HEK293 (cell line): ENCODE measurements at regions not wholly inside any gene's neighbourhood (a gene's known extent, or its start where the extent isn't known, plus 50 kb on each side); places are given as distances from the start of the nearest gene placed in this dataset.

ENCODE experiments used
- CTCF ChIA-PET: fragments of 350-600 bp; formaldehyde crosslinking; extraction: SDS; loops from one replicate; lab custom pipeline; 2021; ENCODE audit warnings: antibody characterized with exemption; lab: Yijun Ruan, JAX
- POLR2A ChIA-PET: fragments of 300-600 bp; formaldehyde crosslinking; extraction: SDS; loops from one replicate; lab custom pipeline; 2020; ENCODE audit warnings: antibody characterized with exemption, inconsistent platforms; lab: Yijun Ruan, JAX
- H3K27ac ChIP-seq: fragments of 200-500 bp; sonication (Bioruptor generic); 2 replicates; pipeline ENCODE4 v1.5.1; 2014; ENCODE audit warnings: low read depth, low read length, control low read depth, inconsistent platforms; ENCODE audit errors: extremely low read depth
- H3K36me3 ChIP-seq, 2 experiments: fragments of 200-500 bp in 1 of 2; sonication (Bioruptor generic) in 1 of 2; 1 replicate in 1 of 2; 2 replicates in 1 of 2; pipeline ENCODE4 v1.5.1; 2014 to 2017; ENCODE audit warnings: inconsistent platforms in 2 of 2, low read length in 2 of 2; ENCODE audit not compliant: control insufficient read depth in 2 of 2, insufficient read depth in 1 of 2
- H3K4me1 ChIP-seq: fragments of 200-500 bp; sonication (Bioruptor generic); 2 replicates; pipeline ENCODE4 v1.5.1; 2014; ENCODE audit warnings: mild to moderate bottlenecking, low read length, inconsistent platforms; ENCODE audit not compliant: control insufficient read depth, insufficient read depth
- H3K4me3 ChIP-seq: 2 replicates; pipeline ENCODE4 v1.5.1; 2011; ENCODE audit warnings: low read depth, mild to moderate bottlenecking, control low read depth, low read length, moderate library complexity
- H3K9me3 ChIP-seq: fragments of 200-500 bp; sonication (Bioruptor generic); 2 replicates; pipeline ENCODE4 v1.5.1; 2014; ENCODE audit warnings: low read depth, low read length, inconsistent platforms; ENCODE audit not compliant: control insufficient read depth, insufficient read depth
- GLI2 ChIP-seq: fragments of 450-650 bp; formaldehyde crosslinking; IDR thresholded peaks from 2 replicates; pipeline ENCODE4; 2017; ENCODE audit warnings: missing biosample characterization, missing genetic modification characterization, low read depth, borderline replicate concordance
- KLF8 ChIP-seq: fragments of 450-650 bp; formaldehyde crosslinking; IDR thresholded peaks from 2 replicates; pipeline ENCODE4 v1.5.1; 2016; ENCODE audit warnings: missing biosample characterization, missing genetic modification characterization
- ZBTB17 ChIP-seq: fragments of 450-650 bp; formaldehyde crosslinking; IDR thresholded peaks from 2 replicates; pipeline ENCODE4 v1.5.1; 2016; ENCODE audit warnings: missing biosample characterization, missing genetic modification characterization
- ZBTB20 ChIP-seq: fragments of 450-650 bp; formaldehyde crosslinking; IDR thresholded peaks from 2 replicates; pipeline ENCODE4 v1.5.1; 2016; ENCODE audit warnings: missing biosample characterization, missing genetic modification characterization
- ZBTB48 ChIP-seq: fragments of 450-650 bp; formaldehyde crosslinking; IDR thresholded peaks from 2 replicates; pipeline ENCODE4 v1.5.1; 2016; ENCODE audit warnings: missing biosample characterization, missing genetic modification characterization
- ZNF114 ChIP-seq: fragments of 450-650 bp; formaldehyde crosslinking; IDR thresholded peaks from 2 replicates; pipeline ENCODE4 v1.5.0; 2017; ENCODE audit warnings: missing biosample characterization, missing genetic modification characterization
- ZNF146 ChIP-seq: fragments of 450-650 bp; formaldehyde crosslinking; IDR thresholded peaks from 2 replicates; pipeline ENCODE4 v1.5.1; 2016; ENCODE audit warnings: missing biosample characterization, missing genetic modification characterization
- ZNF223 ChIP-seq: fragments of 450-650 bp; formaldehyde crosslinking; IDR thresholded peaks from 2 replicates; pipeline ENCODE4 v1.5.1; 2016; ENCODE audit warnings: missing biosample characterization, missing genetic modification characterization
- ZNF23 ChIP-seq: fragments of 450-650 bp; formaldehyde crosslinking; IDR thresholded peaks from 2 replicates; pipeline ENCODE4 v1.5.1; 2016; ENCODE audit warnings: missing biosample characterization, missing genetic modification characterization, borderline replicate concordance
- ZNF292 ChIP-seq: fragments of 450-650 bp; formaldehyde crosslinking; IDR thresholded peaks from 2 replicates; pipeline ENCODE4 v1.5.1; 2016; ENCODE audit warnings: low read depth, missing biosample characterization, missing genetic modification characterization, borderline replicate concordance
- ZNF501 ChIP-seq: fragments of 450-650 bp; formaldehyde crosslinking; IDR thresholded peaks from 2 replicates; pipeline ENCODE4 v1.5.1; 2016; ENCODE audit warnings: missing biosample characterization, missing genetic modification characterization
- ZNF521 ChIP-seq: fragments of 450-650 bp; formaldehyde crosslinking; IDR thresholded peaks from 2 replicates; pipeline ENCODE4 v1.5.1; 2017; ENCODE audit warnings: missing biosample characterization, mild to moderate bottlenecking, missing genetic modification characterization
- ZNF555 ChIP-seq: fragments of 450-650 bp; formaldehyde crosslinking; conservative IDR thresholded peaks from 2 replicates; pipeline ENCODE4 v1.5.1; 2017; ENCODE audit warnings: missing biosample characterization, mild to moderate bottlenecking, missing genetic modification characterization, inconsistent platforms
- ZNF596 ChIP-seq: fragments of 450-650 bp; IDR thresholded peaks from 2 replicates; pipeline ENCODE4 v1.5.0; 2018; ENCODE audit warnings: missing biosample characterization, mild to moderate bottlenecking, missing genetic modification characterization, moderate library complexity
- ZNF623 ChIP-seq: fragments of 450-650 bp; formaldehyde crosslinking; IDR thresholded peaks from 2 replicates; pipeline ENCODE4 v1.5.1; 2016; ENCODE audit warnings: missing biosample characterization, missing genetic modification characterization
- ZNF660 ChIP-seq: fragments of 450-650 bp; IDR thresholded peaks from 2 replicates; pipeline ENCODE4 v1.5.1; 2018; ENCODE audit warnings: missing biosample characterization, mild to moderate bottlenecking, missing genetic modification characterization
- ZSCAN16 ChIP-seq: fragments of 450-650 bp; formaldehyde crosslinking; IDR thresholded peaks from 2 replicates; pipeline ENCODE4 v1.5.1; 2016; ENCODE audit warnings: missing biosample characterization, missing genetic modification characterization
- TF ChIP-seq, protein P1 (sequence below): fragments of 450-650 bp; formaldehyde crosslinking; IDR thresholded peaks from 2 replicates; pipeline ENCODE4 v1.5.1; 2017; ENCODE audit warnings: missing biosample characterization, mild to moderate bottlenecking, missing genetic modification characterization, moderate library complexity
- TF ChIP-seq, protein P2 (sequence below): fragments of 450-650 bp; formaldehyde crosslinking; IDR thresholded peaks from 2 replicates; pipeline ENCODE4 v1.5.1; 2016; ENCODE audit warnings: missing biosample characterization, missing genetic modification characterization
- TF ChIP-seq, protein P3 (sequence below): fragments of 450-650 bp; IDR thresholded peaks from 2 replicates; pipeline ENCODE4 v1.5.1; 2018; ENCODE audit warnings: missing biosample characterization, missing genetic modification characterization
- TF ChIP-seq, protein P4 (sequence below): fragments of 450-650 bp; formaldehyde crosslinking; optimal IDR thresholded peaks from 2 replicates; pipeline ENCODE3; 2016; ENCODE audit warnings: missing biosample characterization, mild to moderate bottlenecking, missing genetic modification characterization
- TF ChIP-seq, protein P5 (sequence below): fragments of 450-650 bp; formaldehyde crosslinking; IDR thresholded peaks from 2 replicates; pipeline ENCODE4 v1.5.1; 2016; ENCODE audit warnings: missing biosample characterization, missing genetic modification characterization
- TF ChIP-seq, protein P6 (sequence below): fragments of 450-650 bp; formaldehyde crosslinking; IDR thresholded peaks from 2 replicates; pipeline ENCODE4 v1.5.1; 2016; ENCODE audit warnings: missing biosample characterization, missing genetic modification characterization, low read depth

GRCh38 chr11:10388574-10388973 lies 66.5 kb upstream of the AMPD3 start:
- POLR2A ChIA-PET, result no interaction called here
- no peak overlapping the region for H3K4me3 ChIP-seq
- CTCF ChIA-PET, result interaction anchor here (1.1 to 2.3 kb wide), 2 partner anchors 18 to 22 kb away, joined by 3 to 6 read pairs; no protein-coding TSS in a partner anchor
- H3K36me3 ChIP-seq, result no peaks in the 10 kb centered on the region
- H3K9me3 ChIP-seq, result no peaks in the 10 kb centered on the region
- no peak overlapping the region for H3K27ac ChIP-seq
- no peaks in the 10 kb centered on the region; the same call in 1 of the 2 replicates for H3K4me1 ChIP-seq
- no peak for TF ChIP-seq ZSCAN16 (tag by site-specific recombination)
- TF ChIP-seq, protein P1, sequence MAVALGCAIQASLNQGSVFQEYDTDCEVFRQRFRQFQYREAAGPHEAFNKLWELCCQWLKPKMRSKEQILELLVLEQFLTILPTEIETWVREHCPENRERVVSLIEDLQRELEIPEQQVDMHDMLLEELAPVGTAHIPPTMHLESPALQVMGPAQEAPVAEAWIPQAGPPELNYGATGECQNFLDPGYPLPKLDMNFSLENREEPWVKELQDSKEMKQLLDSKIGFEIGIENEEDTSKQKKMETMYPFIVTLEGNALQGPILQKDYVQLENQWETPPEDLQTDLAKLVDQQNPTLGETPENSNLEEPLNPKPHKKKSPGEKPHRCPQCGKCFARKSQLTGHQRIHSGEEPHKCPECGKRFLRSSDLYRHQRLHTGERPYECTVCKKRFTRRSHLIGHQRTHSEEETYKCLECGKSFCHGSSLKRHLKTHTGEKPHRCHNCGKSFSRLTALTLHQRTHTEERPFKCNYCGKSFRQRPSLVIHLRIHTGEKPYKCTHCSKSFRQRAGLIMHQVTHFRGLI (tag by site-specific recombination), result no peak

GRCh38 chr11:10390375-10390774 lies 64.7 kb upstream of the AMPD3 start:
- no peaks in the 10 kb centered on the region for H3K36me3 ChIP-seq
- POLR2A ChIA-PET, result no interaction called here

GRCh38 chr11:10392095-10393079 lies 62.7 kb upstream of the AMPD3 start:
- H3K4me3 ChIP-seq, result no peak overlapping the region
- no peaks in the 10 kb centered on the region for H3K9me3 ChIP-seq
- TF ChIP-seq, protein P2, sequence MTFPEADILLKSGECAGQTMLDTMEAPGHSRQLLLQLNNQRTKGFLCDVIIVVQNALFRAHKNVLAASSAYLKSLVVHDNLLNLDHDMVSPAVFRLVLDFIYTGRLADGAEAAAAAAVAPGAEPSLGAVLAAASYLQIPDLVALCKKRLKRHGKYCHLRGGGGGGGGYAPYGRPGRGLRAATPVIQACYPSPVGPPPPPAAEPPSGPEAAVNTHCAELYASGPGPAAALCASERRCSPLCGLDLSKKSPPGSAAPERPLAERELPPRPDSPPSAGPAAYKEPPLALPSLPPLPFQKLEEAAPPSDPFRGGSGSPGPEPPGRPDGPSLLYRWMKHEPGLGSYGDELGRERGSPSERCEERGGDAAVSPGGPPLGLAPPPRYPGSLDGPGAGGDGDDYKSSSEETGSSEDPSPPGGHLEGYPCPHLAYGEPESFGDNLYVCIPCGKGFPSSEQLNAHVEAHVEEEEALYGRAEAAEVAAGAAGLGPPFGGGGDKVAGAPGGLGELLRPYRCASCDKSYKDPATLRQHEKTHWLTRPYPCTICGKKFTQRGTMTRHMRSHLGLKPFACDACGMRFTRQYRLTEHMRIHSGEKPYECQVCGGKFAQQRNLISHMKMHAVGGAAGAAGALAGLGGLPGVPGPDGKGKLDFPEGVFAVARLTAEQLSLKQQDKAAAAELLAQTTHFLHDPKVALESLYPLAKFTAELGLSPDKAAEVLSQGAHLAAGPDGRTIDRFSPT (tag by site-specific recombination), result no peak
- TF ChIP-seq, protein P3, sequence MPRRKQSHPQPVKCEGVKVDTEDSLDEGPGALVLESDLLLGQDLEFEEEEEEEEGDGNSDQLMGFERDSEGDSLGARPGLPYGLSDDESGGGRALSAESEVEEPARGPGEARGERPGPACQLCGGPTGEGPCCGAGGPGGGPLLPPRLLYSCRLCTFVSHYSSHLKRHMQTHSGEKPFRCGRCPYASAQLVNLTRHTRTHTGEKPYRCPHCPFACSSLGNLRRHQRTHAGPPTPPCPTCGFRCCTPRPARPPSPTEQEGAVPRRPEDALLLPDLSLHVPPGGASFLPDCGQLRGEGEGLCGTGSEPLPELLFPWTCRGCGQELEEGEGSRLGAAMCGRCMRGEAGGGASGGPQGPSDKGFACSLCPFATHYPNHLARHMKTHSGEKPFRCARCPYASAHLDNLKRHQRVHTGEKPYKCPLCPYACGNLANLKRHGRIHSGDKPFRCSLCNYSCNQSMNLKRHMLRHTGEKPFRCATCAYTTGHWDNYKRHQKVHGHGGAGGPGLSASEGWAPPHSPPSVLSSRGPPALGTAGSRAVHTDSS (tag by site-specific recombination), result no peak
- no peak for TF ChIP-seq ZNF623 (tag by site-specific recombination)
- TF ChIP-seq GLI2 (tag by site-specific recombination), result no peak
- TF ChIP-seq ZNF555 (tag by site-specific recombination), result no peak
- TF ChIP-seq, protein P4, sequence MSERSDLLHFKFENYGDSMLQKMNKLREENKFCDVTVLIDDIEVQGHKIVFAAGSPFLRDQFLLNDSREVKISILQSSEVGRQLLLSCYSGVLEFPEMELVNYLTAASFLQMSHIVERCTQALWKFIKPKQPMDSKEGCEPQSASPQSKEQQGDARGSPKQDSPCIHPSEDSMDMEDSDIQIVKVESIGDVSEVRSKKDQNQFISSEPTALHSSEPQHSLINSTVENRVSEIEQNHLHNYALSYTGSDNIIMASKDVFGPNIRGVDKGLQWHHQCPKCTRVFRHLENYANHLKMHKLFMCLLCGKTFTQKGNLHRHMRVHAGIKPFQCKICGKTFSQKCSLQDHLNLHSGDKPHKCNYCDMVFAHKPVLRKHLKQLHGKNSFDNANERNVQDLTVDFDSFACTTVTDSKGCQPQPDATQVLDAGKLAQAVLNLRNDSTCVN (tag by site-specific recombination), result no peak
- TF ChIP-seq ZNF596 (tag by site-specific recombination), result no peak
- TF ChIP-seq ZBTB17 (tag by site-specific recombination), result no peak
- TF ChIP-seq ZNF501 (tag by site-specific recombination), result no peak
- H3K4me1 ChIP-seq, result no peaks in the 10 kb centered on the region
- H3K36me3 ChIP-seq, result no peaks in the 10 kb centered on the region
- ChIA-PET POLR2A (no interaction called here), CTCF (interaction anchor here (0.5 to 0.7 kb wide), 2 partner anchors 119 to 302 kb away, joined by 3 read pairs; no protein-coding TSS in a partner anchor)
- no peak overlapping the region for H3K27ac ChIP-seq

More at GRCh38 chr11:10390375-10390774, 64.7 kb upstream of the AMPD3 start:
- CTCF ChIA-PET, result interaction anchor here (0.7 to 1.1 kb wide), 4 partner anchors 13 to 318 kb away, joined by 3 to 4 read pairs (median 3); no protein-coding TSS in a partner anchor
- Histone ChIP-seq H3K27ac (no peak overlapping the region), H3K9me3 (no peaks in the 10 kb centered on the region), H3K4me3 (no peak overlapping the region), H3K4me1 (no peaks in the 10 kb centered on the region; the same call in 1 of the 2 replicates)
- TF ChIP-seq ZNF223 (tag by site-specific recombination), result no peak
- TF ChIP-seq ZNF292 (tag by site-specific recombination), result no peak
- TF ChIP-seq KLF8, result no peak
- TF ChIP-seq ZNF114 (tag by site-specific recombination), result no peak
- TF ChIP-seq ZNF23 (tag by site-specific recombination), result no peak
- no peak for TF ChIP-seq ZNF521 (tag by site-specific recombination)
- TF ChIP-seq ZBTB48, result no peak
- TF ChIP-seq, protein P5, sequence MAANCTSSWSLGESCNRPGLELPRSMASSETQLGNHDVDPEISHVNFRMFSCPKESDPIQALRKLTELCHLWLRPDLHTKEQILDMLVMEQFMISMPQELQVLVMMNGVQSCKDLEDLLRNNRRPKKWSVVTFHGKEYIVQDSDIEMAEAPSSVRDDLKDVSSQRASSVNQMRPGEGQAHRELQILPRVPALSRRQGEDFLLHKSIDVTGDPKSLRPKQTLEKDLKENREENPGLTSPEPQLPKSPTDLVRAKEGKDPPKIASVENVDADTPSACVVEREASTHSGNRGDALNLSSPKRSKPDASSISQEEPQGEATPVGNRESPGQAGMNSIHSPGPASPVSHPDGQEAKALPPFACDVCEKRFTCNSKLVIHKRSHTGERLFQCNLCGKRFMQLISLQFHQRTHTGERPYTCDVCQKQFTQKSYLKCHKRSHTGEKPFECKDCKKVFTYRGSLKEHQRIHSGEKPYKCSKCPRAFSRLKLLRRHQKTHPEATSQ (tag by site-specific recombination), result no peak
- no peak for TF ChIP-seq ZBTB20 (tag by site-specific recombination)
- TF ChIP-seq ZNF660 (tag by site-specific recombination), result no peak
- no peak for TF ChIP-seq ZNF146
- TF ChIP-seq, protein P6, sequence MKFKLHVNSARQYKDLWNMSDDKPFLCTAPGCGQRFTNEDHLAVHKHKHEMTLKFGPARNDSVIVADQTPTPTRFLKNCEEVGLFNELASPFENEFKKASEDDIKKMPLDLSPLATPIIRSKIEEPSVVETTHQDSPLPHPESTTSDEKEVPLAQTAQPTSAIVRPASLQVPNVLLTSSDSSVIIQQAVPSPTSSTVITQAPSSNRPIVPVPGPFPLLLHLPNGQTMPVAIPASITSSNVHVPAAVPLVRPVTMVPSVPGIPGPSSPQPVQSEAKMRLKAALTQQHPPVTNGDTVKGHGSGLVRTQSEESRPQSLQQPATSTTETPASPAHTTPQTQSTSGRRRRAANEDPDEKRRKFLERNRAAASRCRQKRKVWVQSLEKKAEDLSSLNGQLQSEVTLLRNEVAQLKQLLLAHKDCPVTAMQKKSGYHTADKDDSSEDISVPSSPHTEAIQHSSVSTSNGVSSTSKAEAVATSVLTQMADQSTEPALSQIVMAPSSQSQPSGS (tag by site-specific recombination), result no peak
